Upper lobe of right lung (tissue), 1 donor: ENCODE measurements at regions not wholly inside any gene's neighbourhood (a gene's known extent, or its start where the extent isn't known, plus 50 kb on each side); places are given as distances from the start of the nearest gene placed in this dataset.

Source experiments
- ATAC-seq: fragments of 200-7000 bp; cut with Tn5 transposase; one replicate; pipeline ENCODE4 v1.9.1; 2020; ENCODE audit warnings: mild to moderate bottlenecking, moderate library complexity
- DNase-seq: peaks from one replicate; pipeline ENCODE4 v3.0.0-alpha.2; 2020
- H3K27ac ChIP-seq: fragments of 200-600 bp; one replicate; pipeline ENCODE4 v1.8.0; 2022
- H3K27me3 ChIP-seq: fragments of 200-600 bp; one replicate; pipeline ENCODE4 v1.8.0; 2022; ENCODE audit warnings: mild to moderate bottlenecking
- H3K36me3 ChIP-seq: fragments of 200-600 bp; one replicate; pipeline ENCODE4 v1.8.0; 2022
- H3K4me1 ChIP-seq: fragments of 200-600 bp; one replicate; pipeline ENCODE4 v1.8.0; 2022
- H3K4me3 ChIP-seq: fragments of 200-600 bp; one replicate; pipeline ENCODE4 v1.8.0; 2022; ENCODE audit warnings: mild to moderate bottlenecking
- H3K9me3 ChIP-seq: fragments of 200-600 bp; one replicate; pipeline ENCODE4 v1.8.0; 2022
- CTCF ChIP-seq: fragments of 200-600 bp; IDR thresholded peaks from one replicate; pipeline ENCODE4 v1.8.0; 2022; ENCODE audit warnings: antibody characterized with exemption
- intact Hi-C: fragments of 100-400 bp; cut with DNase I; formaldehyde crosslinking; loops from one replicate; pipeline ENCODE4 v1.11.0; 2022
- donor health status: DM: no; HTN: yes; CAD: no; lungs with severe emphysema.

- no peaks in the 10 kb centered on the region for H3K36me3 ChIP-seq
- no peak for ATAC-seq
- intact Hi-C loops: no loop called here
- no peak for DNase-seq
- no peak overlapping the region for H3K4me3 ChIP-seq
- no peak overlapping the region for H3K27ac ChIP-seq
- TF ChIP-seq CTCF: no peak
- peaks cover 83% of the 10 kb centered on the region for H3K27me3 ChIP-seq
- H3K4me1 ChIP-seq: peaks cover 5% of the 10 kb centered on the region
- H3K9me3 ChIP-seq: no peaks in the 10 kb centered on the region
Measured at GRCh38 chr17:79398441-79398840, 212.4 kb downstream of the RBFOX3 start.

- Histone ChIP-seq H3K27me3 (peaks cover 80% of the 10 kb centered on the region), H3K4me1 (peaks cover 5% of the 10 kb centered on the region), H3K4me3 (no peak overlapping the region), H3K27ac (no peak overlapping the region), H3K9me3 (no peaks in the 10 kb centered on the region), H3K36me3 (no peaks in the 10 kb centered on the region)
- intact Hi-C loops: no loop called here
- no peak for DNase-seq
- TF ChIP-seq CTCF: no peak
- no peak for ATAC-seq
Measured at GRCh38 chr17:79396696-79397095, 214.2 kb downstream of the RBFOX3 start.

- peaks cover 84% of the 10 kb centered on the region for H3K27me3 ChIP-seq
Measured at GRCh38 chr17:79395545-79395944, 215.3 kb downstream of the RBFOX3 start.

GRCh38 chr17:79395066-79395465 is 215.8 kb downstream of the RBFOX3 start:
- peaks cover 84% of the 10 kb centered on the region for H3K27me3 ChIP-seq
- ATAC-seq (no peak), DNase-seq (no peak)
- H3K4me3 ChIP-seq: no peak overlapping the region
- TF ChIP-seq CTCF: no peak
- no peaks in the 10 kb centered on the region for H3K4me1 ChIP-seq
- no peaks in the 10 kb centered on the region for H3K36me3 ChIP-seq
- intact Hi-C loops: no loop called here
- no peak overlapping the region for H3K27ac ChIP-seq
- no peaks in the 10 kb centered on the region for H3K9me3 ChIP-seq

More at GRCh38 chr17:79395545-79395944, 215.3 kb downstream of the RBFOX3 start:
- DNase-seq (no peak), ATAC-seq (no peak)
- no peaks in the 10 kb centered on the region for H3K36me3 ChIP-seq
- no peak overlapping the region for H3K27ac ChIP-seq
- no peak overlapping the region for H3K4me3 ChIP-seq
- no peak for TF ChIP-seq CTCF
- H3K4me1 ChIP-seq: peaks cover under 1% of the 10 kb centered on the region
- no peaks in the 10 kb centered on the region for H3K9me3 ChIP-seq
- intact Hi-C loops: no loop called here

GRCh38 chr17:79393358-79394052 is 217.3 kb downstream of the RBFOX3 start:
- Histone ChIP-seq H3K9me3 (no peaks in the 10 kb centered on the region), H3K4me3 (no peak overlapping the region), H3K27ac (no peak overlapping the region), H3K36me3 (no peaks in the 10 kb centered on the region), H3K4me1 (no peaks in the 10 kb centered on the region), H3K27me3 (peaks cover 84% of the 10 kb centered on the region)
- DNase-seq (peak; percentile 88), ATAC-seq (peak; percentile 83)
- TF ChIP-seq CTCF: peak; percentile 88
- intact Hi-C loops: loop anchor here (5.0 kb wide), 1 partner anchor 306 kb away; no protein-coding TSS in a partner anchor
